Mammary epithelial cell (primary cell): ENCODE measurements at regions not wholly inside any gene's neighbourhood (a gene's known extent, or its start where the extent isn't known, plus 50 kb on each side); places are given as distances from the start of the nearest gene placed in this dataset.

ENCODE experiments used
- CTCF ChIP-seq, 2 donors: IDR thresholded peaks in 1 of 2; conservative IDR thresholded peaks in 1 of 2; 2 replicates each; pipeline ENCODE4 v1.5.1; 2011 to 2012; ENCODE audit warnings: inconsistent platforms in 2 of 2, low read length in 2 of 2, mild to moderate bottlenecking in 2 of 2, control low read depth in 1 of 2, low read depth in 1 of 2; ENCODE audit not compliant: insufficient read depth in 1 of 2; ENCODE audit errors: extremely low read depth in 1 of 2
- EZH2 ChIP-seq: IDR thresholded peaks from 2 replicates; pipeline ENCODE4 v1.6.1; 2012; ENCODE audit warnings: low read length, inconsistent platforms, borderline replicate concordance

GRCh38 chr16:35131429-35131828 lies 1672.0 kb downstream of the TP53TG3F start:
- TF ChIP-seq EZH2 = no peak
- no peak for TF ChIP-seq CTCF (conservative IDR thresholded peaks at IDR 0.05 in 1 of 2, IDR thresholded peaks at IDR 0.05 in 1 of 2; ENCODE audit: extremely low read depth in 1 of 2, insufficient read depth in 1 of 2, low read depth in 1 of 2, low read length in 2 of 2)
